GM21825 (cell line): ENCODE measurements at regions not wholly inside any gene's neighbourhood (a gene's known extent, or its start where the extent isn't known, plus 50 kb on each side); places are given as distances from the start of the nearest gene placed in this dataset.
"Not testable (repeated sequence)": the region's sequence is repeated elsewhere in the genome, so short reads cannot be mapped to it uniquely, and the experiment has no call there.

ENCODE experiments used
- ATAC-seq: cut with Tn5 transposase; IDR thresholded peaks from one replicate; pipeline ENCODE4 v1.9.1; 2021; ENCODE audit warnings: mild to moderate bottlenecking, moderate library complexity; ENCODE audit not compliant: unreplicated experiment

DNA sequence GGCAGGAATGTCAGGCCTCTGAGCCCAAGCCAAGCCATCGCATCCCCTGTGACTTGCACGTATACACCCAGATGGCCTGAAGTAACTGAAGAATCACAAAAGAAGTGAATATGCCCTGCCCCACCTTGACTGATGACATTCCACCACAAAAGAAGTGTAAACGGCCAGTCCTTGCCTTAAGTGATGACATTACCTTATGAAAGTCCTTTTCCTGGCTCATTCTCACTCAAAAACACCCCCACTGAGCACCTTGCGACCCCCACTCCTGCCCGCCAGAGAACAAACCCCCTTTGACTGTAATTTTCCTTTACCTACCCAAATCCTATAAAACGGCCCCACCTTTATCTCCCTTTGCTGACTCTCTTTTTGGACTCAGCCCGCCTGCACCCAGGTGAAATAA, 185.8 kb upstream of the MEIS1 start:
- not testable (repeated sequence) for ATAC-seq

GRCh38 chr2:66243809-66244208, 191.1 kb upstream of the MEIS1 start:
- ATAC-seq: not testable (repeated sequence)

DNA sequence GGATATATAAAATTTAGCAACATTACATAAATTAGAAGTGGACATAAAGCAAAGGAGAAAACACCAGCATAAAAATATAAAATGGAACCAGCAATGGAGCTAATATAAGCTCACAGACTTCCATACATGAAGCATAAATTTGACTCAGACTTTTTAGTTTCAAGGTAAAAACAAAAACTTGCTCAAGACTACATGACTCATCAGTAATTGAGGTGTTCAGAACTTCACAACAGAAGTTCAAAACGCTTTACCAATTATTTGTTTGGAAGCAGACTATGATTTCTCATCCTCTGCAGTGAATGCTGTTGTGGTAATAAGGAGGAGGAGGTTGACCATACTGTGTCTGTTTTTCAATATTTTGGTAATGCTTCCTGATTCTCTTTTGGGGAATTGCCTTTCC, 192.0 kb upstream of the MEIS1 start:
- not testable (repeated sequence) for ATAC-seq

GRCh38 chr2:66242099-66242789, 192.7 kb upstream of the MEIS1 start:
- no peak for ATAC-seq

GRCh38 chr2:66240286-66240685, 194.6 kb upstream of the MEIS1 start:
- no peak for ATAC-seq

DNA sequence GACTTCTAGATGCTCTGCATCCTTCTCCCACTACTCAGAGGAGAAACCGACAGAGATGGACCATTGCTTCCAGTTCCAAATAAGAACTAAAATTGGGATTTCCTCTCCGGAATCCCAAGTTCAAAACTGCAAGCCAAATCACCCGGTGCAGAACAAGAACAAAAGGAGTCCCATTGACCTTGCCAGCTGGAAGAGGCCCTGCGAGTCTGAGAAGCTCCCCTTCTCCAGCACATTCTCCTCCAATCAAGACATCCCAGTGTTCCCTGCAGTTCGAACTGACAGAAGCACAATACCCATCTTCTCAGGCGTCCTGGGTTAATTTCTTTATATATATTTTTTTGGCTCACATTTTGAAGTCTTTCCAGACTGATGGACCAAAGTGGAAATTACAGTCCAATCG, 195.3 kb upstream of the MEIS1 start:
- no peak for ATAC-seq

- ATAC-seq: no peak
Measured at GRCh38 chr2:66237803-66238379, 197.0 kb upstream of the MEIS1 start.

DNA sequence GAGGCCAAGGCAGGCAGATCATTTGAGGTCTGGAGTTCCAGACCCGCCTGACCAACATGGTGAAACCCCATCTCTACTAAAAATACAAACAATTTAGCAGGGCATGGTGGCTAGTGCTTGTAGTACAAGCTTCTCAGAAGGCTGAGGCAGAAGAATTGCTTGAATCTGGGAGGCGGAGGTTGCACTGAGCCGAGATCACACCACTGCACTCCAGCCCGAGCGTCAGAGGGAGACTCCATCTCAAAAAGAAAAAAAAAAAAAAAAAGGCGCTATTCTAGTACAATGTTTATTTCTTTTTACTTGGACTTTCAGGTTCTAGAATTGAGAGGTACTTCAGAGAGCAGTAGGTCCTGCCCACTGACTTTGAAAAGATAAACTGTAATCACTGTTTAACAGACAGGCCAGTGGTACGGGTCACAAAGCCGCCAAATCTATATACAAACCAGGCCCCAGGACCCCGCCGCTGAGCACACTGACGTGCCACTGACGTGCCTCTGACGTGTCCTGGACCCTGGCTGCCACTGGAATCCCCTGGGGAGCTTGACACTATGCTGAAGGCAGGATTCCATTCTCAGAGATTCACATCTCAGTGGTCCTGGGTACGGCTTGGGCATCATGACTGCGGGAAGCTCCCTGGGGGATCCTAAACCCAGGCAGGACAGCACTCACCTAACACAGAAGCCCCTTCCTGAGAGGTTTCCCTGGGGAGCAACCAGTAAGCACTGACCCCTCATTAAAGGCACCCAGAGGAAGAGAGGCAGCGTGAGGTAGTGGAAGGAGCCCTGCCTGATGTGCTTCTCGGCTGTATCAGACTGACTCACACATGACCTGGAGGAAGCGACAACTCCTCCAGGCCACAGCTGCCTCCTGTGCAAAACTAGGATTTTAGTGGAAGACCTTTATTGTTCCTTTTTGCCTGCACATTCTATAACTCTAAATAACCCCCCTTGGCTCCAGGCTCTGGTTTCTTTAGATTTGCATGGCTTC, 197.8 kb upstream of the MEIS1 start:
- no peak for ATAC-seq

- no peak for ATAC-seq
Measured at GRCh38 chr2:66236067-66236685, 198.7 kb upstream of the MEIS1 start.

GRCh38 chr2:66235428-66235827, 199.5 kb upstream of the MEIS1 start:
- ATAC-seq: no peak

DNA sequence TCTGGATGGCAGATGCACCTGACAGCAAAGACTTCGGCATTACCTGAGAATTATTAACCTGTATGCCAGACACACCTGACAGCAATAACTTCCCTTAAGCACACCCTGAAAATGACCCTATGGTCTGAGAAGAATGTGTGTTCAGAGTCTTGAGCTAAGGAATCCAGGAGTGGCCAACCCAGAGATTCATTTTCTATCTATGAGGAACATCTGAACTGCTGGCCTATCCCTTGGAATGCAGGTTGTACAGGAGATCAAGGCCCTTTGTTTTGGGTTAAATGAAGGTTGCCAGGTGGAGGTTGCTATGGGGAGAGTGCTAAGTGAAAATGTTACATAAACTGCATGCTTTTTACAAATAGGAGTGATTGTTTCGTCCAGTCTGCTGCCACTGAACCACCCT, 200.9 kb upstream of the MEIS1 start:
- no peak for ATAC-seq

DNA sequence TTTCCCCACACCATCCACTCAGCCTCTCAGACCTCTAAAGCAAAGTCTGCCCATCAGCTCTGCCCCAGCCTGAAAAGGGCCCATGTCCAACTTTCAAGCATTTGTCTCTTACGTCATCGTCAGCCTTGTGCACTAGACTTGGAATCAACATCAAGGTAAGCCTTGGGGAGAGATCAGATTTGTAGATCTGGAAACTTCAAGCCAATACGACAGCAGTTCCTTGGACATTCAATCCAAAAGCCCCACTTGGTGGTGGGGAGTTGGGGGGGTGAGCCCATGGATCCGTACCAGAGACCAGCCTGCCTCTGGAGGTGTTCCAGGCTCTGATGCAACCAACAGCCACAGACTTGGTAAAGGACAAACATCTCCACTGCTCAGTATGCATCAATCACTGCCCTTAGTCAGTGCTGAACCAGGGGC, 206.8 kb upstream of the MEIS1 start:
- no peak for ATAC-seq

- no peak for ATAC-seq
Measured at GRCh38 chr2:66217039-66217585, 217.8 kb upstream of the MEIS1 start.

GRCh38 chr2:66212749-66213148, 222.2 kb upstream of the MEIS1 start:
- no peak for ATAC-seq

GRCh38 chr2:66202586-66202985, 232.3 kb upstream of the MEIS1 start:
- ATAC-seq: no peak

GRCh38 chr2:66201242-66201641, 233.7 kb upstream of the MEIS1 start:
- ATAC-seq: no peak

GRCh38 chr2:66198873-66199272, 236.1 kb upstream of the MEIS1 start:
- ATAC-seq: no peak

DNA sequence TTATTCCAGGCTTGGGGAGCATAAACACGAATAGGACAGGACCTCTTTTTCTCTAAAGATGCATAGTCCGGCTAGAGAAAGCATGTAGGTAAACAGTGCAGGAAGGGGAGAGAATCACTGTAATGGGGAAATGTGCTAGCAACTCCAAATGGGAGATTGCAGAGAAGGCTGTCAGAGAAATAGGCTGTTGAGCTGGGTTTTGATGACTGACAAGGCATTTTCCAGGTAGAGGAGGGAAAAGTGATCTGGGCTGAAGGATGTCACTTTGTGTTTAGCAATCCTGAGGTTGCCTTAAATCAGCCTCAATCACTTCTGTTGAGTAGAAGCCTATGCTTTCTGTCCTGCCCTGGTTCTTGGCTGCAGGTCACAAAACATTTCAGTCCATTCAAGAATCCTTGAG, 242.0 kb upstream of the MEIS1 start:
- ATAC-seq: no peak

- ATAC-seq: no peak
Measured at GRCh38 chr2:66191311-66191710, 243.6 kb upstream of the MEIS1 start.

DNA sequence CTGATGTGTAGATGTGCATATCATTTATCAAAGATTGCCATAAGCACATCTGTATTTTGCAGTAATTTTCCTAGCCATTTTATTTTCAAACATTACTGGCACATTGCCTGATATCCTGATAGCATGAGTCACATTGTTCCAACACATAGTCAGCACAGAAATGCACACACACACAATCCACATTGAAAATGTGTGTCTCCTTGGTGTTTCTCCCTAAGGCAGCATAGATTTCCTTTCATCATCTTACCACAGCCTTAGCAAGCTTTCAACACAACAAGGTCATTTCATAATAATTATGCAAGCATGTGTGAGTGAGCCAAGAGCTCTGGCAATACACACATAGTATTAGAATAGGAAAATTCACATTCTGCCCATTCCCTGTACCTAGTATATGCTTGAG, 245.4 kb upstream of the MEIS1 start:
- ATAC-seq: no peak

DNA sequence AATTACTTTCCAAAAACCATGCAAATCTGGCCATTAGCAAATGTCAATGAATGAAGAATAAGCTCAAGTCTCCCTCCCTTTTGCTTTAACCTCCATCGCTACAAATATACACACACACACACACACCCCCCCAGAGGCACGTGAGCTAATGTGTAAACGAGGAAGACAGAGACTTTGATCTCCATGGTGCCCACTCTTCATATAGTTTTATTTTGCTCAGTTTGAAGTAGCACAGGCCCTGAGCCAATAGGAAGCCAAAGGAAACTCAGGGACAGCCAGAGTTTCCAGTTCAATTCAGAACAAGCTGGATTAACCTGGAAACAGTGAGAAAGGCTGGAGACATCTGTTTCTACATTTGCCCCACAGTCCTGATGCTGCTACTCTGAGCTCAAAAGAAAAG, 248.4 kb upstream of the MEIS1 start:
- ATAC-seq: no peak
